ENCODE measurements at regions not wholly inside any gene's neighbourhood (a gene's known extent, or its start where the extent isn't known, plus 50 kb on each side); places are given as distances from the start of the nearest gene placed in this dataset.
A peak's percentile ranks its signal among the peaks of the same experiment; 100 is the strongest.

GRCh38 chr2:8019934-8020333 is 661.9 kb upstream of the ID2 start:
- TF ChIP-seq POLR2A (IDR thresholded peaks at IDR 0.05): no peak
- TF ChIP-seq CTCF (IDR thresholded peaks at IDR 0.05): no peak
- intact Hi-C loops (cut with DNase I): no loop called here
- H3K27me3 ChIP-seq: no peaks in the 10 kb centered on the region

GRCh38 chr2:8021921-8022320 is 659.9 kb upstream of the ID2 start:
- Histone ChIP-seq H3K4me3 (replicated peaks in 1 of 3) (no peak overlapping the region), H3K36me3 (no peaks in the 10 kb centered on the region), H3K27ac (no peak overlapping the region), H3K9me3 (no peaks in the 10 kb centered on the region), H3K27me3 (no peaks in the 10 kb centered on the region), H3K4me1 (no peaks in the 10 kb centered on the region)
- DNase-seq: no peak
- no peak for TF ChIP-seq CTCF (IDR thresholded peaks at IDR 0.05)
- no peak for TF ChIP-seq POLR2A (IDR thresholded peaks at IDR 0.05)
- intact Hi-C loops (cut with DNase I): no loop called here
- 67 to 76% methylated on average over 2 of the region's 2 CpGs for WGBS, 2 donors

More at GRCh38 chr2:8019934-8020333, 661.9 kb upstream of the ID2 start:
- 88 to 93% methylated on average over 8 of the region's 8 CpGs for WGBS, 2 donors
- Histone ChIP-seq H3K4me1 (no peaks in the 10 kb centered on the region), H3K27ac (no peak overlapping the region), H3K36me3 (no peaks in the 10 kb centered on the region), H3K4me3 (replicated peaks in 1 of 3) (no peak overlapping the region), H3K9me3 (no peaks in the 10 kb centered on the region)
- no peak for DNase-seq

- no peak overlapping the region for H3K27ac ChIP-seq
- 76 to 86% methylated on average over 9 of the region's 9 CpGs for WGBS, 2 donors
- no peaks in the 10 kb centered on the region for H3K4me1 ChIP-seq
- H3K27me3 ChIP-seq: no peaks in the 10 kb centered on the region
- no peak for DNase-seq
- H3K4me3 ChIP-seq (replicated peaks in 1 of 3): no peak overlapping the region
- H3K36me3 ChIP-seq: no peaks in the 10 kb centered on the region
- H3K9me3 ChIP-seq: no peaks in the 10 kb centered on the region
- no peak for TF ChIP-seq POLR2A (IDR thresholded peaks at IDR 0.05)
- TF ChIP-seq CTCF (IDR thresholded peaks at IDR 0.05): no peak
- intact Hi-C loops (cut with DNase I): no loop called here
Measured at GRCh38 chr2:8022908-8023640, 658.8 kb upstream of the ID2 start.

GRCh38 chr2:8024506-8024905 is 657.4 kb upstream of the ID2 start:
- Histone ChIP-seq H3K36me3 (no peaks in the 10 kb centered on the region), H3K9me3 (no peaks in the 10 kb centered on the region), H3K4me3 (replicated peaks in 1 of 3) (no peak overlapping the region), H3K27me3 (no peaks in the 10 kb centered on the region), H3K4me1 (no peaks in the 10 kb centered on the region), H3K27ac (no peak overlapping the region)
- WGBS, 2 donors: 94 to 96% methylated on average over 8 of the region's 8 CpGs
- no peak for DNase-seq
- TF ChIP-seq POLR2A (IDR thresholded peaks at IDR 0.05) (no peak), CTCF (IDR thresholded peaks at IDR 0.05) (no peak)
- intact Hi-C loops (cut with DNase I): no loop called here

GRCh38 chr2:8026381-8026780 is 655.5 kb upstream of the ID2 start:
- Histone ChIP-seq H3K9me3 (no peaks in the 10 kb centered on the region), H3K36me3 (no peaks in the 10 kb centered on the region), H3K4me1 (no peaks in the 10 kb centered on the region), H3K4me3 (replicated peaks in 1 of 3) (no peak overlapping the region), H3K27me3 (no peaks in the 10 kb centered on the region), H3K27ac (no peak overlapping the region)
- WGBS, 2 donors: 68 to 79% methylated on average over 4 of the region's 4 CpGs
- intact Hi-C loops (cut with DNase I): no loop called here
- TF ChIP-seq CTCF (IDR thresholded peaks at IDR 0.05) (no peak), POLR2A (IDR thresholded peaks at IDR 0.05) (no peak)
- DNase-seq: peak; percentile 6 to 14
